ENCODE measurements at regions not wholly inside any gene's neighbourhood (a gene's known extent, or its start where the extent isn't known, plus 50 kb on each side); places are given as distances from the start of the nearest gene placed in this dataset.

- TF ChIP-seq FOXM1 (IDR thresholded peaks at IDR 0.05; ENCODE audit: borderline replicate concordance, low read depth) (no peak), YY1 (IDR thresholded peaks at IDR 0.05; ENCODE audit: low read depth) (no peak), TAF1 (IDR thresholded peaks at IDR 0.05; ENCODE audit: low read depth) (no peak), RAD21 (IDR thresholded peaks at IDR 0.05; ENCODE audit: low read depth) (no peak), TEAD4 (IDR thresholded peaks at IDR 0.05) (0 out of 2 replicates have a peak, but pooled peaks have one; percentile 27)
- TF ChIP-seq, protein P1, sequence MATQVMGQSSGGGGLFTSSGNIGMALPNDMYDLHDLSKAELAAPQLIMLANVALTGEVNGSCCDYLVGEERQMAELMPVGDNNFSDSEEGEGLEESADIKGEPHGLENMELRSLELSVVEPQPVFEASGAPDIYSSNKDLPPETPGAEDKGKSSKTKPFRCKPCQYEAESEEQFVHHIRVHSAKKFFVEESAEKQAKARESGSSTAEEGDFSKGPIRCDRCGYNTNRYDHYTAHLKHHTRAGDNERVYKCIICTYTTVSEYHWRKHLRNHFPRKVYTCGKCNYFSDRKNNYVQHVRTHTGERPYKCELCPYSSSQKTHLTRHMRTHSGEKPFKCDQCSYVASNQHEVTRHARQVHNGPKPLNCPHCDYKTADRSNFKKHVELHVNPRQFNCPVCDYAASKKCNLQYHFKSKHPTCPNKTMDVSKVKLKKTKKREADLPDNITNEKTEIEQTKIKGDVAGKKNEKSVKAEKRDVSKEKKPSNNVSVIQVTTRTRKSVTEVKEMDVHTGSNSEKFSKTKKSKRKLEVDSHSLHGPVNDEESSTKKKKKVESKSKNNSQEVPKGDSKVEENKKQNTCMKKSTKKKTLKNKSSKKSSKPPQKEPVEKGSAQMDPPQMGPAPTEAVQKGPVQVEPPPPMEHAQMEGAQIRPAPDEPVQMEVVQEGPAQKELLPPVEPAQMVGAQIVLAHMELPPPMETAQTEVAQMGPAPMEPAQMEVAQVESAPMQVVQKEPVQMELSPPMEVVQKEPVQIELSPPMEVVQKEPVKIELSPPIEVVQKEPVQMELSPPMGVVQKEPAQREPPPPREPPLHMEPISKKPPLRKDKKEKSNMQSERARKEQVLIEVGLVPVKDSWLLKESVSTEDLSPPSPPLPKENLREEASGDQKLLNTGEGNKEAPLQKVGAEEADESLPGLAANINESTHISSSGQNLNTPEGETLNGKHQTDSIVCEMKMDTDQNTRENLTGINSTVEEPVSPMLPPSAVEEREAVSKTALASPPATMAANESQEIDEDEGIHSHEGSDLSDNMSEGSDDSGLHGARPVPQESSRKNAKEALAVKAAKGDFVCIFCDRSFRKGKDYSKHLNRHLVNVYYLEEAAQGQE (IDR thresholded peaks at IDR 0.05; ENCODE audit: low read depth) = no peak
Observed at GRCh38 chr5:20353499-20353898, 365.5 kb upstream of the CDH18 start.

DNA sequence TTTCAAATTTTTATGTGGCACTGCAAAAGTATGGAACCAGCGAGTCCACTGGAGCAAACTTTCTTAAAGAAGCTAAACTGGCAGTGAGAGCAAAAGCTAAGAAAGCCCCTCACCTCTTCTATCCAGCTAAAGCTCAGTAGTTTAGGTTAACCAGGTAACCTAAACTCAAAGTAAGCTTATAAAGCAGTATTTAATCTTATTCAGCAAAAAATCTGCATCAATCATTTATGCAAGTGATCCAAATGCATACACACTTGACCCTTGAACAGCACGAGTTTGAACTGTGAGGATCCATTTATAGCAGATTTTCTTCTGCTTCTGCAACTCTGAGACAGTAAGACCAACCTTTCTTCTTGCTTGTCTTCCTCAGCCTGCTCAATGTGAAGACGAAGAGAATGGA is 363.8 kb upstream of the CDH18 start:
- TF ChIP-seq NFIC (IDR thresholded peaks at IDR 0.05) (no peak), EGR1 (IDR thresholded peaks at IDR 0.05) (no peak)

DNA sequence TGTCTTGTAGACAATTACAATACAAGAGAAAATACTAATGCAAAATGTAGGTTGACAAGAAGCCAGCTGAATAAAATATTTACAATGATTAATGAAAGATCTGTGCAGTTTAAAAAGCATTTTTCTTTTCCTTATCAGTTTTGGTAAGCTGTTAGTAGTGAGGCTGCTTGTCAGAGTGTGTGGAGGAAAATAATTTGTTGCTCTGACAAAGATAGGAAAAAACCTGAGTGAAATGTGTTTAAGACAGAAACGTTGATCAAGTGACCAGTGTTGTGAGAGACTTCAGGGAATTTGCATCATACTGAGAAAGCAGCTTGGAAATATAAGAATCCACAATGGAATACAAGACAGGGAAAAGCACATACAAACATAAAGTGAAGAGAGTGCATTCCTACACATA is 360.3 kb upstream of the CDH18 start:
- TF ChIP-seq ZBTB7A (IDR thresholded peaks at IDR 0.05; ENCODE audit: low read depth) = no peak
- TF ChIP-seq TAF1 (IDR thresholded peaks at IDR 0.05; ENCODE audit: low read depth) = no peak
- TF ChIP-seq TCF12 (IDR thresholded peaks at IDR 0.05; ENCODE audit: low read depth) = no peak
- no peak for TF ChIP-seq EP300 (IDR thresholded peaks at IDR 0.05; ENCODE audit: borderline replicate concordance)
- TF ChIP-seq, protein P2, sequence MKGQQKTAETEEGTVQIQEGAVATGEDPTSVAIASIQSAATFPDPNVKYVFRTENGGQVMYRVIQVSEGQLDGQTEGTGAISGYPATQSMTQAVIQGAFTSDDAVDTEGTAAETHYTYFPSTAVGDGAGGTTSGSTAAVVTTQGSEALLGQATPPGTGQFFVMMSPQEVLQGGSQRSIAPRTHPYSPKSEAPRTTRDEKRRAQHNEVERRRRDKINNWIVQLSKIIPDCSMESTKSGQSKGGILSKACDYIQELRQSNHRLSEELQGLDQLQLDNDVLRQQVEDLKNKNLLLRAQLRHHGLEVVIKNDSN (IDR thresholded peaks at IDR 0.05) = no peak
- TF ChIP-seq EGR1 (IDR thresholded peaks at IDR 0.05) = no peak
- TF ChIP-seq, protein P3, sequence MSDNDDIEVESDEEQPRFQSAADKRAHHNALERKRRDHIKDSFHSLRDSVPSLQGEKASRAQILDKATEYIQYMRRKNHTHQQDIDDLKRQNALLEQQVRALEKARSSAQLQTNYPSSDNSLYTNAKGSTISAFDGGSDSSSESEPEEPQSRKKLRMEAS (IDR thresholded peaks at IDR 0.05) = no peak
- TF ChIP-seq YY1 (IDR thresholded peaks at IDR 0.05; ENCODE audit: low read depth) = no peak
- TF ChIP-seq RAD21 (IDR thresholded peaks at IDR 0.05; ENCODE audit: low read depth) = no peak
- TF ChIP-seq TEAD4 (IDR thresholded peaks at IDR 0.05) = no peak
- no peak for TF ChIP-seq CEBPB (IDR thresholded peaks at IDR 0.05)
- TF ChIP-seq NFIC (IDR thresholded peaks at IDR 0.05) = no peak
- TF ChIP-seq FOXM1 (IDR thresholded peaks at IDR 0.05; ENCODE audit: borderline replicate concordance, low read depth) = no peak
- TF ChIP-seq, protein P1 (IDR thresholded peaks at IDR 0.05; ENCODE audit: low read depth) = no peak
- TF ChIP-seq CREB1 (IDR thresholded peaks at IDR 0.05; ENCODE audit: low read depth) = no peak

DNA sequence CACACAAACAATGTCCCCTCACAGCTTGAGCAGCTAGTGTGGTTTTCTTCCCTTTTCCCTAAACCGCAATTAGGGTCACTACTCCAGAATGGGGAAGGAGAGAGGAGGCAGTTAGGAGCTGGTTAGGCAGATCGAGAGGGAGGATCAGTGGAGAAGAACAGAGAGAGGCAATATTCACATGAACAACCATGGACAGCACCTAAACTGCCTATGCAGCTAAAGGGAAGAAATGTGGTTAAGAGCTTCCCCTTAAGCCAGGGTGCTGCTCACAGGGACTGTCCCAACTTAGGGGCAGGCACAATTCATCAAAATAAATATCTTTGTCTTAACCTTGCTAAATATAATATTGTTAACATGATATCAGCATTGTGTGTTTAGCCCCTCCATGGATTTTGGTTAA is 359.3 kb upstream of the CDH18 start:
- TF ChIP-seq, protein P1 (IDR thresholded peaks at IDR 0.05; ENCODE audit: low read depth) = peak; percentile 61
- no peak for TF ChIP-seq CREB1 (IDR thresholded peaks at IDR 0.05; ENCODE audit: low read depth)

GRCh38 chr5:20340126-20340525 is 352.1 kb upstream of the CDH18 start:
- TF ChIP-seq EP300 (IDR thresholded peaks at IDR 0.05; ENCODE audit: borderline replicate concordance) (no peak), RAD21 (IDR thresholded peaks at IDR 0.05; ENCODE audit: low read depth) (0 out of 2 replicates have a peak, but pooled peaks have one; percentile 14)

- no peak for TF ChIP-seq ZBTB7A (IDR thresholded peaks at IDR 0.05; ENCODE audit: low read depth)
- TF ChIP-seq CEBPB (IDR thresholded peaks at IDR 0.05) = no peak
- no peak for TF ChIP-seq NFIC (IDR thresholded peaks at IDR 0.05)
- TF ChIP-seq, protein P1 (IDR thresholded peaks at IDR 0.05; ENCODE audit: low read depth) = no peak
- no peak for TF ChIP-seq CREB1 (IDR thresholded peaks at IDR 0.05; ENCODE audit: low read depth)
- TF ChIP-seq, protein P2 (IDR thresholded peaks at IDR 0.05) = no peak
Observed at GRCh38 chr5:20335978-20336377, 348.0 kb upstream of the CDH18 start.

All from Ishikawa (cell line).